ENCODE measurements at regions not wholly inside any gene's neighbourhood (a gene's known extent, or its start where the extent isn't known, plus 50 kb on each side); places are given as distances from the start of the nearest gene placed in this dataset.
"Not testable (repeated sequence)": the region's sequence is repeated elsewhere in the genome, so short reads cannot be mapped to it uniquely, and the experiment has no call there.

DNA sequence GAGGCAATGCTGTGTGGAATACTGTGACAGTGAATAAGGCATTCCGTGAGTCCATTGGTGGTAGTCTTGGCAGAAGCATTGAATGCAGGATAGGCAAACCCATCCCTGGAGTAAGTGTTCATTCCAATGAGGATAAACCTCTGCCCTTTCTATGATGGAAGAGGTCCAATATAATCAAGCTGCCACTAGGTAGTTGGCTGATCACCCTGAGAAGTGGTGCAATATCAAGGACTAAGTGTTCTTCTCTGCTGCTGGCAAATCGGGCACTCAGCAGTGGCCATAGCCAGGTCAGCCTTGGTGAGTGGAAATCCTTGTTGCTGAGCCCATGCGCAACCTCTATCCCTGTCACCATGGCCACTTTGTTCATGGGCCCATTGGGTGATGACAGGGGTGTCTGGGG, 70.1 kb downstream of the FBXO4 start:
- DNase-seq (ENCODE audit: low spot score) = no peak

DNA sequence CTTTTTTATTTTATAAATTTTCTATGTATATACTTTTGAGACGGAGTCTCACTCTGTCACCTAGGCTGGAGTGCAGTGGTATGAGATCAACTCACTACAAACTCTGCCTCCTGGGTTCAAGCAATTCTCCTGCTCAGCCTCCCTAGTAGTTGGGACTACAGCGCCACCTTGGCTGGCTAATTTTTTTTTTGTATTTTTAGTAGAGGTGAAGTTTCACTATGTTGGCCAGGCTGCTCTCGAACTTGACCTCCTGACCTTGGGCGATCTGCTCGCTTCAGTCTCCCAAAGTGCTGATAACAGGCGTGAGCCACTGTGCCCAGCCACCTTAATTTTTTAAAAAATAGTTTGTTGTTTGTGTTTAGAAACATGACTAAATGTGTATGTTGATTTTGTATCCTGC, 76.6 kb downstream of the FBXO4 start:
- no peak for DNase-seq (ENCODE audit: low spot score)

DNA sequence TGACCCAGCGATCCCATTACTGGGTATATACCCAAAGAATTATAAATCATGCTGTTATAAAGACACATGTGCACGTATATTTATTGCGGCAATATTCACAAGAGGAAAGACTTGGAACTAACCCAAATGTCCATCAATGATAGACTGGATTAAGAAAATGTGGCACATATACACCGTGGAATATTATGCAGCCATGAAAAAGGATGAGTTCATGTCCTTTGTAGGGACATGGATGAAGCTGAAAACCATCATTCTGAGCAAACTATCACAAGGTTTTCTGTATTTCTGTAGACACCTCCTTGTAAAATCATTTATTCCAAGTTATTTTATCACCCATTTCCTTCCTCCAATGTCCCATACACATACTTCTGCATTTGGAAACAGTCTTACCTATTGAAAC, 78.8 kb downstream of the FBXO4 start:
- DNase-seq (ENCODE audit: low spot score) = not testable (repeated sequence)

DNA sequence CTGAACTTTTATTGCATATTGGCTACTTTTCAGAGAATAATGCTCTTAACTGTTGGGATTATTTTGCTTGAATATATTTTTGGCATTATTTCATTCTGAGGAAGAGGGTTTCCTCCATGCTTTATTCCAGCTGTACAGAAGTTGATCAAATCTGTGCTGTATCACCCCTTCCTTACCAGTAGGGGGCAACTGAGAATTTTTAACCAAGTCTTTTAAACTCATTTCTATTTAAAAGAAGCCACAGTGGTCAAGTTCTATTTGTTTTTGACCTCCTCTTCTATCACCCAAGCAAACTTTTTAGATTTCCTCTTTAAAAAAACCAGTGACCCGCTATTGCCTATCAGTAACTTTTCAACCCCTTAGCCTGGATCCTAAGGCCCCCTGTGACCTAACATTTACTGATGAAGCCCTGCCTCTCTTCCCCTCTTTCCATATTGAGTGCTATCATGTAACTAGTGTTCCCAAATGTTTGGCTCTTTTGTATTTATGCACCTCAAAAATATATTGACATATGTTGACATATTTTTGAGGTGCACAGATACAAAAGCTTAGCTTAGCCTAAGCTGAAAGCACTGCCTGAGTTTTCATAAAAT, 80.6 kb downstream of the FBXO4 start:
- peak; percentile 61 for DNase-seq (ENCODE audit: low spot score)

DNA sequence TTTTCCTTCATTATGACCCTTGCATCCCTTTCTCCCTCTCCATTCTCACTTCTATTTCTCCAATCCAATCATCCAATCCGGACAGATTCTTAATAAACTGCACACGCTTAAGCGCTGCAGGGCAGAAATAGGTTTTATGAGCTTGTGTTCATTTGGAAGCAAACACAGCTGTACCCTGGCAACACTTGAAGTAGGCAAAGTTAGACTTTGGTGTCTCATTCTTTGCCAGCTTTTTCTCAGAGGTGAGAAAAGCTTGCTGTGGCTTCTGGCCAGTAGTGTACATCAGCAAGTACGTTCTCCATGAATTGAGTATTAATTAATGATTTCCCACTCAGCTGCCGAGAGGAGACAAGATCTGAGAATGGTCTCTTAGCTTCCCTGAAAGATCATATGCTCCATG, 88.5 kb downstream of the FBXO4 start:
- DNase-seq (ENCODE audit: low spot score) = no peak

DNA sequence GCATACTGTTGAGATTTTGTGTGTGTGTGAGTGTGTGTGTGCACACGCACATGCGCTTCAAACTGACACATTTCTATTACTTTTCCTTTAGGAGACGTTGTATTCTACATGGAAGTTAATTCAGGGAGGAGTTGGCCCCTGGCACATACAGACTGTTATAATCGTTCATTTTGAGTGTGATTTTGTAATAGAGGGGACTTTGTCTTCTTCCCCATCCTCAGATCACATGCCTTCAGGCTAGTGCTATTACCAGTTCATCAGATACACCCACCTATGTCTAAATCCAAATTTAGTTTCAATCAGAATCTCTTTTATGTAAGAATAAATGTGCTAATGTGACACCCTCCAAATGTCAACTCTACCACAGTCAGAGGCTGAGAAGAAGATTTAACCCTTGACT, 90.2 kb downstream of the FBXO4 start:
- no peak for DNase-seq (ENCODE audit: low spot score)

DNA sequence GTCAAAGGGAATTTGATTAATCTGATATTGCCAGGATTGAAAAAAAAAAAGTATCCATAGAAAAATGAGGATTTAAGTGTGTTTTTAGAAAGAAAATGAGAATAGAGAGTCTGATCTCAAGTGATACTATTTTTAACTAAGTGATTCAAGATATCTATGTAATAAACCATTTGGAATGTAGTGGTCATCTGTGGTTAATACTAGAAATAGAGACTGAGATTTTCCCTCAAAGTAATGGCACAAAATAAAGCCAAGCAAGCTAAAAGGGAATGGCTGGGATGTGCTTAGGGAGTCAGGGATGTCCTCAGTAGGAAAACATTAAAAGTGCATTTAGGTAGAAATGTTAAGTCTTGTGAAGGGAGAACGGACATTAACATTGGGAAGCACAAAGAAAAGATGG, 90.6 kb downstream of the FBXO4 start:
- no peak for DNase-seq (ENCODE audit: low spot score)

DNA sequence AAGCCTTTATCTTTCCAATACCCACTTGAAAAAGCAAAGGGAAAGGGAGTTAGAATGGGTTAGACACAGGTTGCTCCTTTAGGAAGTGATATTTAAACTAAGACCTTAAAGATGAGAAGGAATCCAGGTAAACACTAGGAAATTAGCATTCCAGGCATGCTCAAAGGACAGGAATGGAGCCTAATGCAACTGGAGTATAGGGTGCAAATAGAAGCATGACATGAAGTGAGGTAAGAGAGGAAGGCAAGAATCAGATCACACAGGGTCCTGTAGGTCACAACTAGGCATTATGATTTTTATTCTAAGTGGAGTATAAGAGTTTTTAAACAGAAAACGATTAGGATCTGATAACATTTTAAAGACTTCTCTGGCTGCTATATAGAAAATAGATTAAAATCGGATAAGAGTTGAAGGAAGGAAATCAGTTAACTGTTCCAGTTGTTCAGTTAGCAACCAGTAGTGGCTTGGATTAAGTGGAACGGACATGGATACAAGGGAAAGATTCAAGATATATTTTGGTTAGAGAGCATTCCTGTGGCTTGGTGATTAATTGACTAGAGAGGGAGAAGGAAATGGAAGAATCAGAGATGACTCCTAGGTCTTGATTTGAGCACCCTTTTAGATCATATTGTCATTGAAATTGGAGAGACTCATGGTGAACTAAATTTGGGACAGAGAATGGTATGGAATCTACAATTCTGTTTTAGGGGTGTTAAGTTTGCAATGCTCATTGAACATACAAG, 95.9 kb downstream of the FBXO4 start:
- no peak for DNase-seq (ENCODE audit: low spot score)

DNA sequence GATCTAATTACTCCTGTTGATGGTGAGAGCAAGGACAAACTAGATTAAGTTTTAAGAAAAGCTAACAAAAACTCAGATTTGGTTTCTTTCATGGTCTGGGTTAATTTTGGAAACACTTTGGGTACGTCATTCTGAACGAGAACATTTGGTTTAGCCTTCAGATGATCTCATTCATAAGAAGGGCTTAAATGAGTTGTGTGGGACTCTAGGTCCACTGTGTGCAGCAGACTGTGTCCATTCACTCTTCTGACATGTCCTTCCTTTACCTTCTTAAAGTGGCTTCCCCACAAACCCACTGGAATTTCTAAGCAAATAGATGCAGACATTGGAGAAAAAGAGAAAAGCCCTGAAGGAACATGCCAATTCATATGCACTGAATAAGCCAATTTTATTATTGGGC, 96.8 kb downstream of the FBXO4 start:
- DNase-seq (ENCODE audit: low spot score) = no peak

DNA sequence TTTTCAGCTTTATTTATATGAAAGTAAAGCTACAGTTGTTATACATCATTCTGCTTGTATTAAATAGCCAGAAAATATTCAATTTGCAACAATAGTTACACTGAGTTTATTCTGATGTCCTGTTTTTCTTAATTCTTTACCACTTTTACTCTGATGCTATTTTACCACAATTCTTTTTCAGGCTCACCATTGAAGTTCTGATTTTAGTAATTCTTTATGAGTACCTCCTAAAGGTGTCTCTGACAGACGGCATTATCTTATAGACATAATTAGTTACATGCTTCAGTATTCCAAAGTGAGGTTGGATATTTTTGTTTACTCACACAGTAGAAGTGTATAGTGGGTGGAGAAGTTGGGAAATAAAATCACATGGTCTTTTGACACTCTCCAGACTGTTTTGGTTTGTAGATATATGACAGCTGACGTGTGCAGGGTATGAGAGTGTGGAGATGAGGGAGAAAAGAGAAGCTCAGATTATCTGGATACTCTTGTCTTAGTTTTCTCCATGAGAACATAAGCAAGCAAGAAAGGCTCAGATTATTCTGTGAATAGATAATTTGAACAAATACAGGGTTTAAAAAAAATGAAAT, 97.4 kb downstream of the FBXO4 start:
- DNase-seq (ENCODE audit: low spot score) = no peak

DNA sequence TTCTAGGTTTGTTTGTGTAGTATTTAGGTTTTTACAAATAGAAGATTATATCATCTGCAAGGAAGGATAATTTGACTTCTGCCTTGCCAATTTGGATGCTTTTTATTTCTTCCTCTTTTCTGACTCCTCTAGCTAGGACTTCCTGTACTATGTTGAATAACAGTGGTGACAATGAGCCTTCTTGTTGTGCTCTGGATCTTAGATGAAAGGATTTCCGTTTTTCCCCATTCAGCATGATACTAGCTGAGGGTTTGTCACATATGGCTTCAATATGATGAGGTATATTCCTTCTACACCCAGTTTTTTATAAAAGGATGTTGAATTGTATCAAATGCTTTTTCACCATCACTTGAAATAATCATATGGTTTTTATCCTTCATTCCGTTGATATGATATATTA, 101.4 kb downstream of the FBXO4 start:
- DNase-seq (ENCODE audit: low spot score) = no peak

DNA sequence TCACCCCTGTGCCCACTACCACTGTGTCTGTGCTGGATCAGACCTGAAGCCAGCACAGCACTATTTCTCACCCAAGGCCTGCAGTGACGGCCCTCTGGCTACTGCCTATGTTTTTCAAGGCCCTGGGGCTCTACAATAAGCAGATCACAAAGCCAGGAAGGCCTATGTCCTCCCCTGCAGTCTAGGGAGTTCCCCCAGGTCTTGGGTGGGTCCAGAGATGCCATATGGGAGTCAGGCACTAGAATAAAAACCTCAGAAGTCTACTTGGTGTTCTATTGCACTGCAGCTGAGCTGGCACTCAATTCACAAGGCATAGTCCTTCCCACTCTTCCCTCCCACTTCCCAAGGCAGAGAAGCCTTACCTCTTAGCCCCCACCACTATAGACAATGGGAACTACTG, 107.1 kb downstream of the FBXO4 start:
- no peak for DNase-seq (ENCODE audit: low spot score)

DNA sequence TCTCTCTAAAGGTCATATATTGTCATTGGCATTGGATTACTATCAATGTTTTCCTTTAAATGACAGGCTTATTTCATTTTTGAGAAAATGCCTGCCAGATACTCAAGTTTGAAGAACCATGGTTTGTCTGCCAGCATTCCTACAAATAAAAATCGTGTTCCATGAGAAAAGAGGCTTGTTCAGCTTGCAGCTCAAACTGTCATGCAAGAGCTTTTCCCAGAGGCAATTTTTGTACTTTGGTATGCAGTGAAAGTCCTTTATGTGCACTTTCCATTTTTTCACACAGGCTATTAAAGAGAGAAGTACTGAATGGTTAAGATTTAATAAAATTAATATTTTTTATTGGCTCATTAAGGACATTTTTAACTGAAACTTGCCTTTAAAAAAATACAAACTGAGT, 110.4 kb downstream of the FBXO4 start:
- no peak for DNase-seq (ENCODE audit: low spot score)

DNA sequence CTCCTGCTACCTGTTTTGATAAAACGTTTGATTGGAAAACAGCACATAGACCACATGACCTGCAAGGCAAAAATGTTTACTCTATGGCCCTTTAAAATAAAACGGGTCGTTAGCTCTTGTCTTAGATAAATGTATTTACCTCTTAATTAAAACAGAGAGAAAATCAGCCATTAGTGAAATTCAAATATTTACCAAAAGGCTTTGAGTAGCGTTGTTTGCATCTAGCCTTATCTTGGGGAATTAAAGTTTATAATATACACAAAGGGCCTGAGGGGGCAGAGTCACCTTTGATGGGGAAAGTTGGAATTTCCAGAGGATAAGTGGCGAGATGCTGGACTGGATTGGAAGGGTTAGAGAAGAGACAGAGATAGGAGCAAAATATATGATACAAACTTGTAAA, 111.3 kb downstream of the FBXO4 start:
- DNase-seq (ENCODE audit: low spot score) = no peak

DNA sequence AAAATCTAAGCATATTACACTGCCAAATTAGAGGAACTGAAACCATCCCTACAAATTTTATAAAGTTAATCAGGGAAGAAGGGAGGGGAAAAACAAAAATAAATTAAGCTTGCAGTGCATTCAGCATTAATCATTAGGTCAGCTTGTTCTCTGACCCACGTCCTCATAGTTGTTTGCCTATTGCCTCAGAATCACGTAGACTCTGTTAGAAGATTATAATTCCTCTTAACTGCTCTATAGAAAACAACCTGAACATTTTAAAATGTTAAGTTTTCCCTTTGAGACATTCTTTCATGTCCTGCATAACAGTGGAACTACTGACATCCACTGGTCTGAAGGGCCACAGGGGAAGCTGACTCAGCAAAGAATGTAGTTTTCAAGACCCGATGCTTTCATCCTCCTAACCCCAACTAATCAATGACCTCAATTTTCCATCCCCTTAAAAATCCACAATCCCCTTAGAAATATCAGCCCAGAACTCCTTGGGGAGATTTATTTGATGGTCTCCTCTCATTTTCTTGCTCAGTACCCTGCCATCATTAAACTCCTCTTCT, 112.4 kb downstream of the FBXO4 start:
- no peak for DNase-seq (ENCODE audit: low spot score)

DNA sequence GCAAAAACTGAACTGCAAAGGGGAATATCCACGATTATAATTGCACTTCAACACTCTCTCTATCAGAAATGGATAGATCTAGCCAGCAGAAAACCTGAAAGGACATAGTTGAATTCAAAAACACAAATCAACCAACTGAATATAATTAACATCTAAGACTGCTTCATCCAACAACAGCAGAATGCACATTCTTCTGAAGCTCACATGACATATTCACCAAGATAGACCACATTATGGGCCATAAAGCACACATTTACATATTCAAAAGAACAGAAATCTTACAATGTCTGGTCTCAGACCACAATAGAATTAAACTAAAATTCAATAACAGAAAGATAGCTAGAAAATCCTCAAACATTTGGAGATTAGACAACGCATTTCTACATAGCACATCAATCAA, 118.3 kb downstream of the FBXO4 start:
- no peak for DNase-seq (ENCODE audit: low spot score)

DNA sequence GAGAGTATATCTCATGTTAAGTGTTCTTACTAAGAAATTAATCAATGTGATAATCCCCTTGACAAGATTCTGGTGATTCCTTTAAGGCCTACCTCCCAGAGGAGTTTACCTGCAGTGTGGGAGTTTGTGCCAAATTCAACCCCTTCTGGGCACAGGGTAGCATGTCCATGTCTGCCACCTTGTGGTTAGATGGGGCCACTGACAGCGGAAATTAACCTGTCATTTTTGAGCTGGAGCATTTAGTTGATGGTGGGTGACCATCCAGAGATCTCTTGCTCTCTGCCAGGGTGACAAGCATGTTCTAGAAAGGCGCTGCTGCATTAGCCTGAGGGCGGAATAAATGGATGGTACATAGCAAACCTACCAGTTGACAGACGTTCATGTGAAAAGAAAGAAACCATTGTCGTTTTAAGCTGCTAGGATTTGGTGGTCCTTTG, 132.2 kb downstream of the FBXO4 start:
- peak; percentile 68 for DNase-seq (ENCODE audit: low spot score)

DNA sequence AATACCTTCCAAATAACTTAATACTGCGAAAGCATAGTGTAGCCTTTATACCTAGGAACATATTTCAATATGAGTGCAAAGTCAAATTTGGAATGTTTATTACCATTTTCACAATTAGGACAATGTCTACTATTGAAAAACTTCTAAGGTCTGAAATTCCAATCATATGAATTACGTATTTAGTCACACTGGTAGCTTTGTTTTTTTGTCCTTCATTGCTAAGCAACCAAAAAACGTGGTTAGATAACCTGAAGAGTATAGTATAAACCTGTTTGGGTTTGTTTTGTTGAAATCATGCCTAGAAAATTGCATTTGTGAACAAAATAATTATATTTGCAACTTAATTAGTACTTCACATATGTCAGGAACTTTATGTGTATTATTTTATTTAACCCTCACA, 134.2 kb downstream of the FBXO4 start:
- DNase-seq (ENCODE audit: low spot score) = no peak

DNA sequence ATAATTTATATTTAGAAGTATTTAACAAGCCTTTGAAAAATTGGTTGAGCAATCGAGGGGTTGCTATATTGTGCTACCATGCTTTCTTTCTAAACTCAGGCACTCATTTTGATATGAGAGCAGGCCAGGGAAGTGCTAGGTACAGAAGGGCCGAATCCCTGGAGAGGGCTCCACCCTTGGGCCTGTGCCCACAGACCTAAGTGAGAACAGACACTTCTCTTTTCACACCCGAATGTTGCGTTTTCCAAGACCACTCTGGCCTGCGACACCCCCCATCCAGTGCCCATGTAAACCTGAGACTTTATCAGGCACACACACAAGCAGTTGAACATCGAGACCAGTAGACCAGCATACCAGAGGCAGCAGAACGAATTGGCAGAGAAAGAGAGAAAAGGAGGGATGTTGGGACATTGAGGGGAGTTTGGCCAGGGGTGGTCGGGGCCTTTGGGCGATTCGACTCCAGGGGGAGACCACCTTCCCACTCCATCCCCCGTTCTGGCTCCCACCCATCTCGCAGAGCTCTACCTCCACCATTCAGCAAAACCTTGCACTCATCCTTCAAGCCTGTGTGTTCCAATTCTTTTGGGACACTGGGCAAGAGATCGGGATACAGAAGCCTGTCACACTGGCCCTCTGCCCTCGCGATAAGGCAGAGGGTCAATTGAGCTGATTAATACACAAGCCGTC, 134.8 kb downstream of the FBXO4 start:
- DNase-seq (ENCODE audit: low spot score) = no peak

DNA sequence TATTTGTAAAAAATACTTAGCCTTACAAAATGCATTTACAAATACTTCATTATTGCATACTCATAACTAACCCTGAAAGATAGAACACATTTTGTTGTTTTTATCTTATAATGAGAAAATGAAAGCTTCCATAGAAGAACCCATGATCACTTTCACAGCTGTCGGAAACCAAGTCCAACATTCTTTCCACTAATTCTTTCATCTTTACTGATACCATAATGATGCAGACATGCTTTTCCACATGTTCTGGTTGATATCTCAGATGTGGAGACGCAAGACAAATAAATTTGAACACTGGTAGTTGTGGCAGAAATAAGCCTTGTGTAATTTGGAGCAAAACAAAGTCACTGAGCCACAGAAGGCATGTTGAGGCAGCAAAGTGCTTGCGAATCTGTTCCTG, 136.0 kb downstream of the FBXO4 start:
- no peak for DNase-seq (ENCODE audit: low spot score)

DNA sequence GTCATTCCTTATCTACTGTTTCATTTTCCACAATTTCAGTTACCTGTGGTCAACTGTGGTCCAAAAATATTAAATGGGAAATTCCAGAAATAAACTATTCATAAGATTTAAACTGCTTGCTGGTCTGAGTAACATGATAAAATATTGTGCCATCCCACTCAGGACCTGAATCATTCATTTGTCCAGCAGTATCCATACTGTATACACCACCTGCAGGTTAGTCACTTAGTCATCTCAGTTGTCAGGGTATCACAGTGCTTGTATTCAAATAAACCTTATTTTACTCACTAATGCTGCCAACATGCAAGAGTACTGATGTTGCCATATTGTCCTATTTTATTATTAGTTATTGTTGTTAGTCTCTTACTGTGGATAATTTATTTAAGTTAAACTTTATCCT, 139.7 kb downstream of the FBXO4 start:
- DNase-seq (ENCODE audit: low spot score) = no peak

DNA sequence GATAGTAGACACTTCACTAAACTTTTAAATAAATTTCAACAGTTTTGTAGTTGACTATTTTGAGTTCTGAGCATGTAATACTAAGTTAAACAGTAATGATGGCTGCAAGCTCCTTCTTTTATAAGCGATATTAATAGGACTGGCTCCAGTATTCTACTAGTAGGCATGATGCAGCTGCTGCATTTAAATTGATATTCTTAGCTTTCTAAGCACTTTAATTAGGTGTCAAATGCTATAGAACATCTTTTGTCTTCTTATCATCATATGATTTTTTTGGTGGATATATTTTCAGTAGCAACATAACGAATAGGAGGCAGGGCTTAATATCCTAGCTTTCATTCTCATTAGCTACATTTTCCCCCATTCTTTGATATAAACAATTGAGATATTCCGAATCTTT, 141.1 kb downstream of the FBXO4 start:
- DNase-seq (ENCODE audit: low spot score) = no peak

DNA sequence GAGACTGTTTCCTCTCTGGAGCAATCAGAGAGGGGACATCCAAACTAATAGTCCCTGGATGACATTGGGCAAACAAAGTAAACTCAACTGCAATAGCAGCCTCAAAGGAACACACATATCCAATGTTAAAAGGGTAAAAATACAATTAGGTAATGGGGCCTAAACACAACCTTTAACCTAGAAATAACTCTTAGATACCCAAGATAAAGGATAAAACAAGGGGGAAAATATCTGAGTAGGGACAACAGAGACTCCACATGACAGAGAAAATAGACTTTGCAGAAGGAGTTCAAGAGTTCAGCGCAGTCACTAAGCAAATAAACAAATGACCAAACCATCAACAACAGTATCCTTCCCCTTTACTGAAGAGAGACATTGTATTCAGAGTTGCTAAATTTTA, 149.3 kb downstream of the FBXO4 start:
- no peak for DNase-seq (ENCODE audit: low spot score)
